Mesendoderm (in vitro differentiated cells): ENCODE measurements at regions not wholly inside any gene's neighbourhood (a gene's known extent, or its start where the extent isn't known, plus 50 kb on each side); places are given as distances from the start of the nearest gene placed in this dataset.

Source experiments
- DNase-seq: peaks from one replicate; pipeline ENCODE4 v3.0.0; 2013
- H2AK5ac ChIP-seq: 2 replicates; pipeline ENCODE4 v1.6.1; 2013; ENCODE audit warnings: low read length, inconsistent platforms
- H2BK120ac ChIP-seq: 2 replicates; pipeline ENCODE4 v1.6.1; 2013; ENCODE audit warnings: low read depth, mild to moderate bottlenecking, low read length, moderate library complexity, mixed read lengths
- H2BK15ac ChIP-seq: replicated peaks from 2 replicates; pipeline ENCODE4 v1.6.1; 2013; ENCODE audit warnings: low read depth, mild to moderate bottlenecking, moderate library complexity
- H2BK5ac ChIP-seq: 2 replicates; pipeline ENCODE4 v1.6.1; 2013; ENCODE audit warnings: low read length, inconsistent platforms
- H3K18ac ChIP-seq: 2 replicates; pipeline ENCODE4 v1.6.1; 2013; ENCODE audit warnings: mild to moderate bottlenecking, low read length, mixed read lengths
- H3K23ac ChIP-seq: one replicate; pipeline ENCODE4 v1.6.1; 2013; ENCODE audit warnings: low read length
- H3K27ac ChIP-seq: 2 replicates; pipeline ENCODE4 v1.5.1; 2013; ENCODE audit warnings: low read depth, mild to moderate bottlenecking, inconsistent platforms, low read length, moderate library complexity
- H3K27me3 ChIP-seq: 2 replicates; pipeline ENCODE4 v1.6.1; 2013; ENCODE audit warnings: low read length, control low read depth, mild to moderate bottlenecking, inconsistent platforms; ENCODE audit not compliant: insufficient read depth, poor library complexity
- H3K36me3 ChIP-seq: 2 replicates; pipeline ENCODE4 v1.6.1; 2013; ENCODE audit warnings: low read length, inconsistent platforms; ENCODE audit not compliant: control insufficient read depth, insufficient read depth
- H3K4ac ChIP-seq: one replicate; pipeline ENCODE4 v1.6.1; 2013; ENCODE audit warnings: low read depth, mild to moderate bottlenecking, low read length, moderate library complexity
- H3K4me1 ChIP-seq: 2 replicates; pipeline ENCODE4 v1.6.1; 2013; ENCODE audit warnings: low read depth, low read length, inconsistent platforms; ENCODE audit not compliant: control insufficient read depth
- H3K4me2 ChIP-seq: 2 replicates; pipeline ENCODE4 v1.6.1; 2013; ENCODE audit warnings: low read length
- H3K4me3 ChIP-seq: 2 replicates; pipeline ENCODE4 v1.5.1; 2013; ENCODE audit warnings: mild to moderate bottlenecking, low read length
- H3K56ac ChIP-seq: one replicate; pipeline ENCODE4 v1.6.1; 2013; ENCODE audit warnings: low read length
- H3K79me1 ChIP-seq: 2 replicates; pipeline ENCODE4 v1.6.1; 2013; ENCODE audit warnings: low read length, inconsistent platforms
- H3K79me2 ChIP-seq: 2 replicates; pipeline ENCODE4 v1.6.1; 2013; ENCODE audit warnings: mild to moderate bottlenecking, low read length; ENCODE audit not compliant: control insufficient read depth, insufficient read depth
- H3K9ac ChIP-seq: 2 replicates; pipeline ENCODE4 v1.6.1; 2013; ENCODE audit warnings: low read length, inconsistent platforms
- H4K5ac ChIP-seq: one replicate; pipeline ENCODE4 v1.6.1; 2013; ENCODE audit warnings: low read length
- H4K8ac ChIP-seq: one replicate; pipeline ENCODE4 v1.6.1; 2013; ENCODE audit warnings: low read depth, mild to moderate bottlenecking, control low read depth, low read length, moderate library complexity
- WGBS: extraction: QIAGEN DNeasy Blood & Tissue Kit; methylation state at CpG from one replicate; pipeline ENCODE4 v1.1.7; 2013; ENCODE audit warnings: low lambda C conversion rate, missing lambda C conversion rate; ENCODE audit not compliant: insufficient coverage; ENCODE audit errors: extremely low coverage; 5-methylcytosine and 5-hydroxymethylcytosine counted together

DNA sequence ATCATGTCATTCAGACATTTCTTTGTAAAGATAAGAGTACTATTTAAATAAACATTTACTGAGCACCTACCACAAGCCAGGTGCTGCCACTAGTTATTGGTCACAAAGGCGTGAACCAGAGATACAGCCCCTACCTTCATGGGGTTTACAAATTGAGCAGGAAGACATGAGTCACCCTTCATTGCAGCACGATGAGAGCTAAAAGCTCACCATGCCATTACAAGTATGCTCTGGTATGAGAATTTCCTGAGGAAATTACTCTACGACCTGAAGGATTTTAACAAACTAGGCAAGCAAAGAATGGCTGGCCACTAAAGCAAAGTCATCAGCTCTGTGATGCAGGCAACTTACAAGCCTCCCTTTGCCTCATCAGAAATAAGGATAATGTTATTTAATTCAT lies 346.8 kb downstream of the BRINP2 start:
- H3K36me3 ChIP-seq: no peaks in the 10 kb centered on the region

DNA sequence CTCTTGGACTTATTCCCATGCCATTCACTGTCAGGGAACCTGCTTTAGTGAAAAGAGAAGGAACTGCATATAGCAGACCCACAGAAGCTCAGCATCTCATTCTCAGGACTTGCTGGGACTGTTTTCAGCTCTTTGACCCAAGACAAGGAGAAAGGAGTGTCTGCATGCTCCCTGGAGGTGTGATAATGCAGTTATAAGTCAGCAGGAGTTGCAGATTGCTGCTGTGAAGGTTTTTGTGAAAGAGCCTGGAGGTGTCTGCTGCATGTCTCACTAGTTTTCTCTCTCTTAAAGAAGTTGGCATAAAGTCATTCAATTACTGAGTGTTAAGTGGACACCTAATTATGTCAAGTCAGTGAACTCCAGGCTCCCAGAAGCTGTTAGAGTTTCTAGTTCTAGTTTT lies 343.4 kb downstream of the BRINP2 start:
- Histone ChIP-seq H3K4me1 (no peaks in the 10 kb centered on the region), H2BK15ac (no peak overlapping the region), H2AK5ac (no peak overlapping the region), H3K23ac (no peak overlapping the region), H3K4me2 (no peak overlapping the region), H3K18ac (no peak overlapping the region), H4K8ac (no peak overlapping the region), H3K4ac (no peak overlapping the region), H3K9ac (no peak overlapping the region), H3K36me3 (no peaks in the 10 kb centered on the region), H2BK120ac (no peak overlapping the region), H3K79me1 (no peaks in the 10 kb centered on the region), H3K4me3 (no peak overlapping the region), H2BK5ac (no peak overlapping the region), H3K79me2 (no peaks in the 10 kb centered on the region), H4K5ac (no peak overlapping the region), H3K27me3 (no peaks in the 10 kb centered on the region), H3K56ac (no peak overlapping the region), H3K27ac (no peak overlapping the region)
- peak; percentile 74 for DNase-seq

More for the DNA sequence above, 346.8 kb downstream of the BRINP2 start:
- Histone ChIP-seq H3K27ac (no peak overlapping the region), H3K27me3 (no peaks in the 10 kb centered on the region), H2BK15ac (no peak overlapping the region), H4K5ac (no peak overlapping the region), H3K23ac (no peak overlapping the region), H3K4me2 (no peak overlapping the region), H2AK5ac (no peak overlapping the region), H3K18ac (no peak overlapping the region), H3K4me1 (no peaks in the 10 kb centered on the region), H3K79me2 (no peaks in the 10 kb centered on the region), H3K9ac (no peak overlapping the region), H3K4ac (no peak overlapping the region), H3K79me1 (no peaks in the 10 kb centered on the region), H2BK120ac (no peak overlapping the region), H3K4me3 (no peak overlapping the region), H3K56ac (no peak overlapping the region), H2BK5ac (no peak overlapping the region), H4K8ac (no peak overlapping the region)
- DNase-seq: peak; percentile 80
- no CpG with 5 or more reads among the region's 3 CpGs for WGBS

DNA sequence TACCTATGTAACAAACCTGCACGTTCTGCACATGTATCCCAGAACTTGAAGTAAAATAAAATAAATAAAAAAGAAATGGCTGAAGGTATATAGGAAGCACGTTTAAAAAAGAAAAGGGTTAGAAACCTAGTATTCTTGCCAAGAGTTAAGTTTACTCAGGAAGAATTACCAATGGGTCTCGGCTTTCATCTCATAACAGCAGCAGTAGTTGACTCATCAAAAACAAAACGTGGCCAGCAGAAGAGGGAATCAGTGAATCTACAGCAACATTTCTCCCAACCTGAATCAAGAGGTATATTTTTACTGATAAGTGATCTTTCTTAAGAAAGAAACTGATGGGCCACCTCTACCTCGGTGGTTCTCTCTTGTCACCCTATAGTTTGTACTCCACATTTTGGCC lies 340.3 kb downstream of the BRINP2 start:
- H3K23ac ChIP-seq: no peak overlapping the region
- no peaks in the 10 kb centered on the region for H3K4me1 ChIP-seq
- no peaks in the 10 kb centered on the region for H3K36me3 ChIP-seq
- H3K27ac ChIP-seq: no peak overlapping the region
- H2BK120ac ChIP-seq: no peak overlapping the region
- H3K79me1 ChIP-seq: no peaks in the 10 kb centered on the region
- no peak overlapping the region for H3K9ac ChIP-seq
- no peak for DNase-seq
- H4K5ac ChIP-seq: no peak overlapping the region
- H2AK5ac ChIP-seq: no peak overlapping the region
- H3K4me3 ChIP-seq: no peak overlapping the region
- H3K79me2 ChIP-seq: no peaks in the 10 kb centered on the region
- H3K18ac ChIP-seq: no peak overlapping the region
- H3K4me2 ChIP-seq: no peak overlapping the region
- H2BK5ac ChIP-seq: no peak overlapping the region
- WGBS: no CpG with 5 or more reads among the region's 5 CpGs
- no peak overlapping the region for H2BK15ac ChIP-seq
- H3K56ac ChIP-seq: no peak overlapping the region
- no peak overlapping the region for H3K4ac ChIP-seq
- no peak overlapping the region for H4K8ac ChIP-seq
- no peaks in the 10 kb centered on the region for H3K27me3 ChIP-seq

DNA sequence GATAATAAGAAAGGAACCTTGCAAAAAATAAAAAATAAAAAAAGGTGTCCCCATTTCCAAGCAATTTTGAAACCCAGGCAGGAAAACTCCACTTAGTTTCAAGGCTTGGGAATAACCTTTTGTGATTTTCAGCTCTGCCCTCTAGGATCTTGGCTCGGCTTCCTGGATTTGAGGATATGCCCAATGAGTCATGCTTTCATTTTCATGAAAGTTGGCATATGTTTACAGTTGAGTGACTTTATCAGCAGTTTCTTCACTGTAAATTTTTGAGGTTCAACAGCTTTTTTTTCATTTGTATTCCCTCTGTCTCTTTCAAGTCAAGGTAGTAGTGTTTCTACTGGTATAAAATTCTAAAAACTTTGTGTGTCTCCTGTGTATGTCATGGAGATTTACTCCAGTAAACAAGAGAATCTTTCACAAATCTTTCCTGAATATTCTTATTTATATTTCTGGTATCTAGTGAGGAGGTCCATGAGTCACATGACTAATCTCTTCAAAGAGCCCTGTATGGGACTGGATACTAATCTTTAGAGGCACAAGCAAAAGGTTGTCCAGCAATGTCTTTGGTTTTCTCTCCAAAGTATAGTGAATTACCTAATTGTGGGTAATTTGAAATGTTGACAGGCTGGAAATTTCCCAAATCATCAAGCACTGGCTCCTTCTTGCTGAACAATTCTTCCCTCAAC lies 335.3 kb downstream of the BRINP2 start:
- no peak overlapping the region for H2AK5ac ChIP-seq
- no CpG with 5 or more reads among the region's 1 CpG for WGBS

DNA sequence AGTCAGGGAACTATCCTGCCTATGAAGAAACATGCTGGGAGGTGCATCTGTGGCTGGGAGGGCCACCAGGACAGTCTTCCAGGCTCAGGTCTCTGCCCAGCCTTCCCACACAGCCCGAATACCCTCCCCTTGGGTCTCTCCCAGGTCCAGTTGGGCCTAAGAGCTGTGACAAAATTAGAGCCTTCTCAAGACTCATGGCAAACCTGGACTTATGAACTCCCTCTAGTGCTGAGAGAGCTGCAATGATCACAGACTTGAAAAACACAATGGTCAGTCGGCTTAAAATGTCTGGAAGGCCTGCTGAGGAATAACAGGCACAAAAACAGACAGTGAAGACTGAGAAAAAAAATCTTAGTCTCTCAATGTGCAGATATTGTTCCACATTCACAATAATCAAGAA lies 325.1 kb downstream of the BRINP2 start:
- no peak overlapping the region for H2AK5ac ChIP-seq
- H3K27ac ChIP-seq: no peak overlapping the region
- no peak overlapping the region for H4K5ac ChIP-seq
- no peaks in the 10 kb centered on the region for H3K36me3 ChIP-seq
- H4K8ac ChIP-seq: no peak overlapping the region
- no CpG with 5 or more reads among the region's 2 CpGs for WGBS
- no peak overlapping the region for H2BK5ac ChIP-seq
- H3K23ac ChIP-seq: no peak overlapping the region
- no peaks in the 10 kb centered on the region for H3K79me1 ChIP-seq
- no peak overlapping the region for H2BK15ac ChIP-seq
- no peak overlapping the region for H2BK120ac ChIP-seq
- H3K56ac ChIP-seq: no peak overlapping the region
- H3K9ac ChIP-seq: no peak overlapping the region
- peak; percentile 33 for DNase-seq
- H3K18ac ChIP-seq: no peak overlapping the region
- no peaks in the 10 kb centered on the region for H3K4me1 ChIP-seq
- H3K4ac ChIP-seq: no peak overlapping the region
- no peaks in the 10 kb centered on the region for H3K27me3 ChIP-seq
- H3K4me3 ChIP-seq: no peak overlapping the region
- no peak overlapping the region for H3K4me2 ChIP-seq
- no peaks in the 10 kb centered on the region for H3K79me2 ChIP-seq

More for the DNA sequence above, 335.3 kb downstream of the BRINP2 start:
- Histone ChIP-seq H3K27ac (no peak overlapping the region), H3K4me1 (no peaks in the 10 kb centered on the region), H4K8ac (no peak overlapping the region), H3K4me3 (no peak overlapping the region), H3K18ac (no peak overlapping the region), H3K79me1 (no peaks in the 10 kb centered on the region), H3K79me2 (no peaks in the 10 kb centered on the region), H4K5ac (no peak overlapping the region), H3K23ac (no peak overlapping the region), H3K4me2 (no peak overlapping the region), H2BK5ac (no peak overlapping the region), H3K9ac (no peak overlapping the region), H3K27me3 (no peaks in the 10 kb centered on the region), H2BK120ac (no peak overlapping the region), H3K4ac (no peak overlapping the region), H3K56ac (no peak overlapping the region), H2BK15ac (no peak overlapping the region), H3K36me3 (no peaks in the 10 kb centered on the region)
- no peak for DNase-seq

DNA sequence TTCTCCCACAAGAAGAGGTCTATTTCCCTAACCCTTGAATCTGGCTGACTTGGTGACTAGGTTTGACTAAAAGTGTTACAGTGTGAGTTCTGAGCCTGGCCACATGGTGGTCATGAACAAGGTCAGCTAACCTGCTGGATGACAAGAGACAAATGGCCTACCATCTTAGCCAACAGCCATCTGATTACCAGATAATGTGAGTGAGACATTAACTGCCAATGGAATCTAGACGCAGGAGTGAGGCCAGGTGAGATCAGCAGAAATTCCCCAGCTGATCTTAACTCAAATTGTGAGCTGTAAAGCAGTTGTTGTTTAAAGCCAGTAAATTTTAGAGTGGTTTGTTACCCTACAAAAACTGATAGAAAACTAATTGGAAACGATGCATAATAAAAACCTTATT lies 320.0 kb downstream of the BRINP2 start:
- Histone ChIP-seq H3K4me2 (no peak overlapping the region), H3K36me3 (no peaks in the 10 kb centered on the region), H3K9ac (no peak overlapping the region), H3K79me2 (no peaks in the 10 kb centered on the region), H3K23ac (no peak overlapping the region), H3K27ac (no peak overlapping the region), H2BK120ac (no peak overlapping the region), H3K4ac (no peak overlapping the region), H3K79me1 (no peaks in the 10 kb centered on the region), H3K4me1 (no peaks in the 10 kb centered on the region), H2BK15ac (no peak overlapping the region), H3K27me3 (no peaks in the 10 kb centered on the region), H2AK5ac (no peak overlapping the region), H4K5ac (no peak overlapping the region), H3K4me3 (no peak overlapping the region), H4K8ac (no peak overlapping the region), H3K18ac (no peak overlapping the region), H3K56ac (no peak overlapping the region), H2BK5ac (no peak overlapping the region)
- no CpG with 5 or more reads among the region's 2 CpGs for WGBS
- DNase-seq: peak; percentile 44
